WTC11 (cell line): ENCODE measurements at regions not wholly inside any gene's neighbourhood (a gene's known extent, or its start where the extent isn't known, plus 50 kb on each side); places are given as distances from the start of the nearest gene placed in this dataset.

Source experiments
- ATAC-seq: fragments of 200-7000 bp; cut with Tn5 transposase; 2 replicates; pipeline ENCODE4 v1.10.0; 2021; ENCODE audit warnings: mild to moderate bottlenecking, moderate library complexity
- CTCF ChIA-PET: fragments of 300-600 bp; sonication (Branson Sonifier 250); formaldehyde crosslinking; loops from one replicate; lab custom pipeline; 2021; ENCODE audit warnings: antibody characterized with exemption; lab: Charles Lee
- POLR2A ChIA-PET: fragments of 350-600 bp; sonication (Branson Sonifier 250); formaldehyde crosslinking; loops from one replicate; lab custom pipeline; 2021; ENCODE audit warnings: antibody characterized with exemption; lab: Charles Lee
- DNase-seq: peaks from one replicate; pipeline ENCODE4 v3.0.0; 2021; ENCODE audit warnings: low spot score
- H3K27ac Mint-ChIP-seq: 2 replicates; pipeline ENCODE4 v1.8.0; 2021; ENCODE audit warnings: mixed read lengths
- H3K27me3 Mint-ChIP-seq: 2 replicates; pipeline ENCODE4 v1.8.0; 2021; ENCODE audit warnings: low read depth, mild to moderate bottlenecking, moderate library complexity, mixed read lengths
- H3K36me3 Mint-ChIP-seq: 2 replicates; pipeline ENCODE4 v1.8.0; 2021; ENCODE audit warnings: mixed read lengths
- H3K4me1 Mint-ChIP-seq: 2 replicates; pipeline ENCODE4 v1.8.0; 2022; ENCODE audit warnings: mixed read lengths
- H3K4me3 Mint-ChIP-seq: 2 replicates; pipeline ENCODE4 v1.8.0; 2021; ENCODE audit warnings: mild to moderate bottlenecking, moderate library complexity, mixed read lengths
- H3K9me3 Mint-ChIP-seq: 2 replicates; pipeline ENCODE4 v1.8.0; 2021; ENCODE audit warnings: mixed read lengths
- ATF2 ChIP-seq: sonication (generic); formaldehyde crosslinking; IDR thresholded peaks from 2 replicates; pipeline ENCODE4 v1.8.1; 2022; ENCODE audit warnings: low read depth, missing genetic modification reagents, borderline replicate concordance
- FOXJ3 ChIP-seq: sonication (generic); formaldehyde crosslinking; IDR thresholded peaks from 2 replicates; pipeline ENCODE4 v1.9.0; 2021; ENCODE audit warnings: missing genetic modification reagents, mild to moderate bottlenecking, borderline replicate concordance
- FOXP4 ChIP-seq: sonication (generic); formaldehyde crosslinking; IDR thresholded peaks from 2 replicates; pipeline ENCODE4 v1.8.0; 2022; ENCODE audit warnings: mild to moderate bottlenecking, missing genetic modification reagents
- JAZF1 ChIP-seq: fragments of 250-450 bp; sonication (Bioruptor Pico); IDR thresholded peaks from 2 replicates; pipeline ENCODE4 v1.9.0; 2021; ENCODE audit warnings: moderate library complexity, mild to moderate bottlenecking, inconsistent platforms
- NFYB ChIP-seq: sonication (generic); formaldehyde crosslinking; conservative IDR thresholded peaks from 2 replicates; pipeline ENCODE4 v1.8.0; 2022; ENCODE audit warnings: low read depth, missing genetic modification reagents
- PREB ChIP-seq: sonication (generic); formaldehyde crosslinking; IDR thresholded peaks from 2 replicates; pipeline ENCODE4 v1.8.1; 2022; ENCODE audit warnings: mild to moderate bottlenecking, missing genetic modification reagents, moderate library complexity, borderline replicate concordance
- PRRX2 ChIP-seq: fragments of 250-450 bp; sonication (Bioruptor Pico); IDR thresholded peaks from 2 replicates; pipeline ENCODE4 v1.8.0; 2021; ENCODE audit warnings: mild to moderate bottlenecking
- SMAD3 ChIP-seq: sonication (generic); formaldehyde crosslinking; IDR thresholded peaks from 2 replicates; pipeline ENCODE4 v1.8.0; 2022; ENCODE audit warnings: missing genetic modification reagents, mild to moderate bottlenecking, borderline replicate concordance
- TP53 ChIP-seq: sonication (generic); formaldehyde crosslinking; IDR thresholded peaks from 2 replicates; pipeline ENCODE4 v1.8.1; 2023; ENCODE audit warnings: mild to moderate bottlenecking, missing genetic modification reagents
- USF1 ChIP-seq: sonication (generic); formaldehyde crosslinking; IDR thresholded peaks from 2 replicates; pipeline ENCODE4 v1.8.0; 2022; ENCODE audit warnings: mild to moderate bottlenecking, missing genetic modification reagents
- ZBTB43 ChIP-seq: sonication (generic); formaldehyde crosslinking; IDR thresholded peaks from 2 replicates; pipeline ENCODE4 v1.8.1; 2023; ENCODE audit warnings: mild to moderate bottlenecking, missing genetic modification reagents
- ZMAT4 ChIP-seq: fragments of 250-450 bp; sonication (Bioruptor Pico); IDR thresholded peaks from 2 replicates; pipeline ENCODE4 v1.9.0; 2021; ENCODE audit warnings: mild to moderate bottlenecking
- ZNF138 ChIP-seq: sonication (generic); formaldehyde crosslinking; conservative IDR thresholded peaks from 2 replicates; pipeline ENCODE4 v1.8.1; 2022; ENCODE audit warnings: mild to moderate bottlenecking, moderate library complexity, missing genetic modification reagents
- ZNF317 ChIP-seq: sonication (generic); formaldehyde crosslinking; IDR thresholded peaks from 2 replicates; pipeline ENCODE4 v1.8.1; 2023; ENCODE audit warnings: low read depth, mild to moderate bottlenecking, moderate library complexity, missing genetic modification reagents, borderline replicate concordance
- ZNF416 ChIP-seq: fragments of 250-450 bp; sonication (Bioruptor Pico); IDR thresholded peaks from 2 replicates; pipeline ENCODE4 v1.9.0; 2021; ENCODE audit warnings: mild to moderate bottlenecking, inconsistent platforms
- ZNF423 ChIP-seq: fragments of 250-450 bp; sonication (Bioruptor Pico); IDR thresholded peaks from 2 replicates; pipeline ENCODE4 v2.1.2; 2022; ENCODE audit warnings: mild to moderate bottlenecking, moderate library complexity

- POLR2A ChIA-PET, result no interaction called here
- H3K27ac Mint-ChIP-seq, result no peak overlapping the region; the same call in 1 of the 2 replicates
- TF ChIP-seq ZNF423 (CRISPR knock-in tag) (no peak), NFYB (CRISPR knock-in tag) (no peak)
- TF ChIP-seq, all 79 proteins: peak for 0
- no peak for ATAC-seq
- Mint-ChIP-seq H3K36me3 (peaks cover 5% of the 10 kb centered on the region), H3K4me1 (peaks cover 41% of the 10 kb centered on the region), H3K4me3 (no peak overlapping the region), H3K27me3 (peaks cover 36% of the 10 kb centered on the region), H3K9me3 (peaks cover 8% of the 10 kb centered on the region)
- no peak for DNase-seq
- CTCF ChIA-PET, result interaction anchor here (1.5 kb wide), 1 partner anchor 132 kb away, joined by 3 read pairs; no protein-coding TSS in a partner anchor
These were observed 171.4 kb upstream of the PPP2R2D start for GRCh38 chr10:131729361-131729760.

- POLR2A ChIA-PET, result no interaction called here
- no peak for ATAC-seq
- Mint-ChIP-seq H3K4me1 (peaks cover 41% of the 10 kb centered on the region), H3K9me3 (peaks cover 8% of the 10 kb centered on the region), H3K4me3 (no peak overlapping the region), H3K27ac (no peak overlapping the region), H3K27me3 (peaks cover 34% of the 10 kb centered on the region), H3K36me3 (peaks cover 5% of the 10 kb centered on the region)
- TF ChIP-seq ZBTB43 (CRISPR knock-in tag), result no peak
- no peak for TF ChIP-seq ZNF317 (CRISPR knock-in tag)
- no peak for DNase-seq
- CTCF ChIA-PET, result no interaction called here
These were observed 170.7 kb upstream of the PPP2R2D start for GRCh38 chr10:131729938-131730660.

- Mint-ChIP-seq H3K4me1 (peaks cover 33% of the 10 kb centered on the region), H3K4me3 (no peak overlapping the region), H3K27me3 (peaks cover 26% of the 10 kb centered on the region)
- TF ChIP-seq TP53 (CRISPR knock-in tag) (no peak), USF1 (CRISPR knock-in tag) (no peak), ZMAT4 (no peak)
- TF ChIP-seq, all 79 proteins: peak for 0
- Mint-ChIP-seq H3K9me3 (peaks cover 8% of the 10 kb centered on the region), H3K27ac (no peak overlapping the region), H3K36me3 (peaks cover 5% of the 10 kb centered on the region)
- POLR2A ChIA-PET, result no interaction called here
- ATAC-seq, result no peak
- CTCF ChIA-PET, result no interaction called here
- DNase-seq, result no peak
These were observed 169.9 kb upstream of the PPP2R2D start for GRCh38 chr10:131730771-131731497.

- no peak overlapping the region for H3K27ac Mint-ChIP-seq
- CTCF ChIA-PET, result no interaction called here
- peaks cover 22% of the 10 kb centered on the region for H3K4me1 Mint-ChIP-seq
- ATAC-seq (no peak), DNase-seq (no peak)
- peaks cover 8% of the 10 kb centered on the region for H3K9me3 Mint-ChIP-seq
- POLR2A ChIA-PET, result no interaction called here
- no peak overlapping the region for H3K4me3 Mint-ChIP-seq
- H3K27me3 Mint-ChIP-seq, result peaks cover 18% of the 10 kb centered on the region
- peaks cover 5% of the 10 kb centered on the region for H3K36me3 Mint-ChIP-seq
- TF ChIP-seq FOXJ3 (no peak), PRRX2 (CRISPR knock-in tag) (no peak), ZNF416 (no peak), ZNF138 (CRISPR knock-in tag) (no peak), JAZF1 (CRISPR knock-in tag) (no peak), FOXP4 (CRISPR knock-in tag) (no peak), ATF2 (CRISPR knock-in tag) (no peak), SMAD3 (CRISPR knock-in tag) (no peak), PREB (CRISPR knock-in tag) (no peak)
These were observed 168.8 kb upstream of the PPP2R2D start for GRCh38 chr10:131731780-131732630.
